Liver (tissue), 2 donors: ENCODE measurements at regions not wholly inside any gene's neighbourhood (a gene's known extent, or its start where the extent isn't known, plus 50 kb on each side); places are given as distances from the start of the nearest gene placed in this dataset.

ENCODE experiments used
- GABPA ChIP-seq, 2 donors: IDR thresholded peaks in 1 of 2; conservative IDR thresholded peaks in 1 of 2; 2 replicates each; pipeline ENCODE4 v1.6.1; 2016; ENCODE audit warnings: antibody characterized with exemption in 2 of 2, mild to moderate bottlenecking in 1 of 2, moderate library complexity in 1 of 2
- RAD21 ChIP-seq, 2 donors: IDR thresholded peaks; 2 replicates each; pipeline ENCODE4 v1.6.1; 2016; ENCODE audit warnings: antibody characterized with exemption in 2 of 2, mild to moderate bottlenecking in 2 of 2
- TAF1 ChIP-seq: conservative IDR thresholded peaks from 2 replicates; pipeline ENCODE4 v1.6.1; 2016; ENCODE audit warnings: antibody characterized with exemption, mild to moderate bottlenecking
- TF ChIP-seq, protein P1 (sequence below): IDR thresholded peaks from 2 replicates; pipeline ENCODE4 v1.6.1; 2016; ENCODE audit warnings: antibody characterized with exemption, mild to moderate bottlenecking
- TF ChIP-seq, protein P2 (sequence below): IDR thresholded peaks from 2 replicates; pipeline ENCODE4 v1.6.1; 2016; ENCODE audit warnings: antibody characterized with exemption
- donor health status: healthy.

DNA sequence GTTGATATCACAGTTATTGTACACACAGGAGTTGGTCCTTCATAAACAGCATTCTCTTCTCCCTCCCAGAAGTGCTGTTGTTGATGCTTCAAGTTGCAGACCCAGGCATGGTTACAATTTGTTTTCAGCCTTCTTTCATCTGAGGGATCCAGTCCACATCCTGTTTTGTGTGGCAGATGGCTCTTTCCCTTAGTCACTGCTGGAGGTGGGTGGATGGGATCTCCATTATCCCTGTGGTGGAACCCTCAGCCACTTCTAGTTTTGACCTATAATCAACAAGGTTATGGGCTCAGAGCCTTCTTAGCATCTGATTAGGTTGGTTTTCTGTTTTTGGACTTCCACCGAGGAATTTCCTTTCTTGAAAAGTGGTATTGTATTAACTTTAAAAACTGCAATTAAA, 214.2 kb downstream of the SH2D4B start:
- TF ChIP-seq GABPA (IDR thresholded peaks at IDR 0.05 in 1 of 2, conservative IDR thresholded peaks at IDR 0.05 in 1 of 2) (no peak), RAD21 (IDR thresholded peaks at IDR 0.05) (no peak), TAF1 (no peak)
- TF ChIP-seq, protein P1, sequence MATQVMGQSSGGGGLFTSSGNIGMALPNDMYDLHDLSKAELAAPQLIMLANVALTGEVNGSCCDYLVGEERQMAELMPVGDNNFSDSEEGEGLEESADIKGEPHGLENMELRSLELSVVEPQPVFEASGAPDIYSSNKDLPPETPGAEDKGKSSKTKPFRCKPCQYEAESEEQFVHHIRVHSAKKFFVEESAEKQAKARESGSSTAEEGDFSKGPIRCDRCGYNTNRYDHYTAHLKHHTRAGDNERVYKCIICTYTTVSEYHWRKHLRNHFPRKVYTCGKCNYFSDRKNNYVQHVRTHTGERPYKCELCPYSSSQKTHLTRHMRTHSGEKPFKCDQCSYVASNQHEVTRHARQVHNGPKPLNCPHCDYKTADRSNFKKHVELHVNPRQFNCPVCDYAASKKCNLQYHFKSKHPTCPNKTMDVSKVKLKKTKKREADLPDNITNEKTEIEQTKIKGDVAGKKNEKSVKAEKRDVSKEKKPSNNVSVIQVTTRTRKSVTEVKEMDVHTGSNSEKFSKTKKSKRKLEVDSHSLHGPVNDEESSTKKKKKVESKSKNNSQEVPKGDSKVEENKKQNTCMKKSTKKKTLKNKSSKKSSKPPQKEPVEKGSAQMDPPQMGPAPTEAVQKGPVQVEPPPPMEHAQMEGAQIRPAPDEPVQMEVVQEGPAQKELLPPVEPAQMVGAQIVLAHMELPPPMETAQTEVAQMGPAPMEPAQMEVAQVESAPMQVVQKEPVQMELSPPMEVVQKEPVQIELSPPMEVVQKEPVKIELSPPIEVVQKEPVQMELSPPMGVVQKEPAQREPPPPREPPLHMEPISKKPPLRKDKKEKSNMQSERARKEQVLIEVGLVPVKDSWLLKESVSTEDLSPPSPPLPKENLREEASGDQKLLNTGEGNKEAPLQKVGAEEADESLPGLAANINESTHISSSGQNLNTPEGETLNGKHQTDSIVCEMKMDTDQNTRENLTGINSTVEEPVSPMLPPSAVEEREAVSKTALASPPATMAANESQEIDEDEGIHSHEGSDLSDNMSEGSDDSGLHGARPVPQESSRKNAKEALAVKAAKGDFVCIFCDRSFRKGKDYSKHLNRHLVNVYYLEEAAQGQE, result no peak
- TF ChIP-seq, protein P2, sequence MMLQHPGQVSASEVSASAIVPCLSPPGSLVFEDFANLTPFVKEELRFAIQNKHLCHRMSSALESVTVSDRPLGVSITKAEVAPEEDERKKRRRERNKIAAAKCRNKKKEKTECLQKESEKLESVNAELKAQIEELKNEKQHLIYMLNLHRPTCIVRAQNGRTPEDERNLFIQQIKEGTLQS, result no peak
